ENCODE measurements at regions not wholly inside any gene's neighbourhood (a gene's known extent, or its start where the extent isn't known, plus 50 kb on each side); places are given as distances from the start of the nearest gene placed in this dataset.
"Not testable (repeated sequence)": the region's sequence is repeated elsewhere in the genome, so short reads cannot be mapped to it uniquely, and the experiment has no call there.

DNA sequence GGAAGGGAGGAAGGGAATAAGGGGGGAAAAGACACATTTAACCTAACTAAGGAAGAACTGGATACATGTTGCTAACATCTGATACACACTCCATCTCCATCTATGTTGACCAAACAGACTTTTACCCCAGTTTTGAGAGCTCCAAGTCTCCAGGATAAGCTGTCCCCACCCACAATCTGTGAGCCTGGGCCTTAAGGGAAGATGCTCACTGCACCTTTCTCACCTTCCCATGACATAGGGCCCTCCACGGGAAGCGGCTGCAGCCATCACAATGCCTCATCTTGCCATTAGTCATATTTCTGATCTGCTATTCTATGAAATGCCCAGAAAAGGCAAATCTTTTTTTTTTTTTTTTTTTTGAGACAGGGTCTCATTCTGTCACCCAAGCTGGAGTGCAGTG lies 126.6 kb upstream of the SALL4 start:
- TF ChIP-seq, protein P1, sequence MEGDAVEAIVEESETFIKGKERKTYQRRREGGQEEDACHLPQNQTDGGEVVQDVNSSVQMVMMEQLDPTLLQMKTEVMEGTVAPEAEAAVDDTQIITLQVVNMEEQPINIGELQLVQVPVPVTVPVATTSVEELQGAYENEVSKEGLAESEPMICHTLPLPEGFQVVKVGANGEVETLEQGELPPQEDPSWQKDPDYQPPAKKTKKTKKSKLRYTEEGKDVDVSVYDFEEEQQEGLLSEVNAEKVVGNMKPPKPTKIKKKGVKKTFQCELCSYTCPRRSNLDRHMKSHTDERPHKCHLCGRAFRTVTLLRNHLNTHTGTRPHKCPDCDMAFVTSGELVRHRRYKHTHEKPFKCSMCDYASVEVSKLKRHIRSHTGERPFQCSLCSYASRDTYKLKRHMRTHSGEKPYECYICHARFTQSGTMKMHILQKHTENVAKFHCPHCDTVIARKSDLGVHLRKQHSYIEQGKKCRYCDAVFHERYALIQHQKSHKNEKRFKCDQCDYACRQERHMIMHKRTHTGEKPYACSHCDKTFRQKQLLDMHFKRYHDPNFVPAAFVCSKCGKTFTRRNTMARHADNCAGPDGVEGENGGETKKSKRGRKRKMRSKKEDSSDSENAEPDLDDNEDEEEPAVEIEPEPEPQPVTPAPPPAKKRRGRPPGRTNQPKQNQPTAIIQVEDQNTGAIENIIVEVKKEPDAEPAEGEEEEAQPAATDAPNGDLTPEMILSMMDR (IDR thresholded peaks at IDR 0.05; ENCODE audit: low read depth, low read length, missing control alignments), result no peak
- no peak for DNase-seq (ENCODE audit: low read depth)
- H3K4me3 ChIP-seq (ENCODE audit: low read depth, low read length), result no peak overlapping the region

DNA sequence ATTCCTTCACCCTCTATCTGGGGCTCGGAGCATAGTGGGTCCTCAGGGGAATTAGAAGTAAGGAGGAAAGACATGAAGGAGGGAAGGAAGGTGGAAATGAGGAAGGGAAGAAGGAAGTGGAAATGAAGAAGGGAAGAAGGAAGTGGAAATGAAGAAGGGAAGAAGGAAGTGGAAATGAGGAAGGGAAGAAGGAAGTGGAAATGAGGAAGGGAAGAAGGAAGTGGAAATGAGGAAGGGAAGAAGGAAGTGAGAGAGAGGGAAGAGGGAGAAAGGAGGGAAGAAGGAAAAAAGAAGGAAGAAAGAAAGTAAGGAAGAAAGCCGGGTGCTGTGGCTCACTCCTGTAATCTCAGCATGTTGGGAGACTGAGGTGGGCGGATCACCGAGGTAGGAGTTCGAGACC lies 125.6 kb upstream of the SALL4 start:
- not testable (repeated sequence) for H3K4me3 ChIP-seq (ENCODE audit: low read depth, low read length); DNase-seq (ENCODE audit: low read depth)

DNA sequence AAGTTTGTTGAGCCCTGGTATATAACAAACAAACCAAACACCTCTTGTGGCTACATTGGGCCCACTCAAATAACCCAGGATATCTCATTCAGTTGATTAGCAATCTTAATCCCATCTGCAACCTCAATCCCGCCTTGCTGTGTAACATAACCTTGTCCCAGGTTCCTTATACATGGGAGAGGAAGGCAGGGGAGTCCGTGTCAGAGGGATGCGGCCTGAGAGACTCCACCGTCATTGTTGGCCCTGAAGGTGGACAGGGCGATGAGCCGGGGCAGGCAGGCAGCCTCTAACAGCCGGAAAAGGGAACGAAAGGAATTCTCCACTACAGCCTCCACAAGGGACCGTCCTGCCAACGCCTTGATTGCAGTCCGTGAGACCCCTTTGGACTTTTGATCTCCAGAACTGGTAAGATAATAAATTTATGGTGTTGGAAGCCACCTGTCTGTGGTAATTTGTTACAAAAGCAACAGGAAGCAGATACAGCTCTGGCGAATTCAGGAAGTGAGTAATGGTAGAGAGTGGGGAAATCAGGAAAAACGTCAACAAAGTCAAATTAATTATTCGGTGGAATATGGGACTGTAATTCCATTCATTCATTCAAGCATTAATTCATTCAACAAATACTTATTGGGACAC lies 124.5 kb upstream of the SALL4 start:
- no peak for DNase-seq (ENCODE audit: low read depth)
- TF ChIP-seq, protein P1 (IDR thresholded peaks at IDR 0.05; ENCODE audit: low read depth, low read length, missing control alignments), result no peak

DNA sequence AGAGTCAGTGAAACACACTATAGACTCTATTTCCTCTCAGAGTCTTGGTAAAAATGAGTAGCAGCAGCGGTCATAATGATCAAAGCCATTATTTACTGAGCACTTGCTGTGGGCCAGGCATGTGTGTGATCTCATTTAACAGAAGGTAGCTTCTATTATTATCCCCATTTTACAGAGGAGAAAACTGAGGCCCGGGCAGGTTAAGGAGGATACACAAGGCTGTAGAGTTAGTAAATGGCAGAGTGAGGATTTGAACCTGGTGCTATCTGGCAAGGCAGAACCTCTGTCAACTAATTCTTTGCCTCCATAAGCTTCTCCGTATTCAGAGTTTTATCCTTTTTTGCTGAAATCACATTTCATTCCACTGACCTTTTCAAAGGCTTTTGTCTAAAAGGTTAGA lies 122.2 kb upstream of the SALL4 start:
- no peak overlapping the region for H3K4me3 ChIP-seq (ENCODE audit: low read depth, low read length)
- DNase-seq (ENCODE audit: low read depth), result no peak
- TF ChIP-seq, protein P1 (IDR thresholded peaks at IDR 0.05; ENCODE audit: low read depth, low read length, missing control alignments), result no peak

More for the DNA sequence above, 124.5 kb upstream of the SALL4 start:
- no peak overlapping the region for H3K4me3 ChIP-seq (ENCODE audit: low read depth, low read length)

DNA sequence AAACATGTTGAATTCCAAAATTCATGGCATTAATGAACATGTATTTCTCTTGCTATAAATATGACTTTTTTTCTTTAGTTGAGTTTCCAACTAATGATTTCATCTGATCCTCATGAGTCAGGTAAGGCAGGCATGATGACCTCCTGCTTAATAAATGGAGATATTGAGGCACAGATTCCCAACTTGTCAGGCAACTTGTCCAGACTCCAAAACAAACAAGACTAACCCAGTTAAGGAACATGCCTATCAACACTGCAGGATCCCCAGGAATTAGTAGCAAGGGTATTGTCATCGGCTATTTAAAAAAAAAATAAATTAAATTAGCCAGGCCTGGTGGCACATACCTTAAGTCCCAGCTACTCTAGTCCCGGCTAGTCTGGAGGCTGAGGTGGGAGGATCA lies 121.3 kb upstream of the SALL4 start:
- TF ChIP-seq, protein P1 (IDR thresholded peaks at IDR 0.05; ENCODE audit: low read depth, low read length, missing control alignments), result no peak
- DNase-seq (ENCODE audit: low read depth), result no peak
- H3K4me3 ChIP-seq (ENCODE audit: low read depth, low read length), result no peak overlapping the region

DNA sequence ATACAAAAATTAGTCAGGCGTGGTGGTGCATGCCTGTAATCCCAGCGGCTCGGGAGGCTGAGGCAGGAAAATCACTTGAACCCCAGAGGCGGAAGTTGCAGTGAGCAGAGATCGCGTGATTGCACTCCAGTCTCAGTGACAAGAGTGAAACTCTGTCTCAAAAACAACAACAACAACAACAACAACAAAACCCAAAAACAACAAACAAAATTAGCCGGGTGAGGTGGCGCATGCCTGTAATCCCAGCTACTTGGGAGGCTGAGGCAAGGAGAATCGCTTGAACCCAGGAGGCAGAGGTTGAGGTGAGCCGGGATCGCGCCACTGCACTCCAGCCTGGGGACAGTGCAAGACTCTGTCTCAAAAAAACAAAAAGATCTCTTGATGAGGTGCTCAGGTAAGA lies 120.5 kb upstream of the SALL4 start:
- not testable (repeated sequence) for H3K4me3 ChIP-seq (ENCODE audit: low read depth, low read length); DNase-seq (ENCODE audit: low read depth)

DNA sequence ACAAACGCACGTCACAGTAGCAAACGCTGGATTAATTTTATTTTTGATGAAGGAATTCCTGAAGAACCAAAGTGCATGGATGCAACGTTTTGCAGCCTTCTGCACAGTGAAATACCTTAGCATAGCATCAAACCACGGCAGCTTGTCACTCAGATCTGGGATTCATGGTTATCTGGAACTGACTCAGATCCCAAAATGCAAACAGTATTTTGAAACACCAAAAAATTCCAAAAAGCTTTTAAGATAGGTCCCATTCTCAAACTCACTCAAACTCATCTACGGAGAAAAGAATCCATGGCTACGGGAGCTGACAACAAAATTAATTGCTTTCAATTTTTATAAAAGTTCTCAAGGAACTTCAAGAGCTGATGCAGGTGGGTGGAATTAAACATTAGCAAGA lies 116.2 kb upstream of the SALL4 start:
- DNase-seq (ENCODE audit: low read depth), result no peak
- H3K4me3 ChIP-seq (ENCODE audit: low read depth, low read length), result no peak overlapping the region
- TF ChIP-seq, protein P1 (IDR thresholded peaks at IDR 0.05; ENCODE audit: low read depth, low read length, missing control alignments), result no peak

DNA sequence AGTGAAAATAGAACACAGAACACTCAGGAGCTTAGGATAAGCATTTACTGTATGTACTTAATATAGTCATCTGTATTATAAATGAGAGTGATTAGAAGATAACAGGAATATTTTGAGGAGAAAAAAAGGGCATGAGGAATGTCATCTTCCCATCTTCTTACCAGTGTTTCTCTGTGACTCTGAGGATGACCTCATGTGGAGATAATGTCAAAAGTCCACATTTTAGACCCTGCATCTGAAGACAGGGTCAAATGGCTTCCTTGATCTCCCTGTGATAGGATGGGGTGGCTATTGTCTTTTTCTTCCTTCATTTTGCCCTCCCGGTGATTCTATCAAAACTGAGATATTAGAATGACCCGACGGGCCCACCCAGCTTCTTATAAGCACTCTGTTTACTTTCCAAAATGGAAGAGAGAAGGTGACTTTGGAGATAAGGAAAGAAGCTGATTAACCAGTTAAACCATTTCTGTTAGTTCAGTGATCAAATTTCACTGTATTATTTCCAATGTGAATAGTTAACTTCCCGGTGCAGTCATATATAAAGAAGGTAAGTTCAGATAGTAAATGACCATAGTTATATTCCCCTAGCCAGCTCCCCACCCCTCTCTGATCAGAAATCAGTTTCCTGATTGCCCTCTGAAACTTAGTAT lies 115.7 kb upstream of the SALL4 start:
- H3K4me3 ChIP-seq (ENCODE audit: low read depth, low read length), result no peak overlapping the region
- TF ChIP-seq, protein P1 (IDR thresholded peaks at IDR 0.05; ENCODE audit: low read depth, low read length, missing control alignments), result no peak
- DNase-seq (ENCODE audit: low read depth), result no peak
